ENCODE measurements at regions not wholly inside any gene's neighbourhood (a gene's known extent, or its start where the extent isn't known, plus 50 kb on each side); places are given as distances from the start of the nearest gene placed in this dataset.

GRCh38 chr7:113825832-113826231 is 93.0 kb downstream of the PPP1R3A start:
- Histone ChIP-seq H3K4me3 (no peak overlapping the region), H3K27ac (no peak overlapping the region), H3K9me3 (replicated peaks in 1 of 3) (no peaks in the 10 kb centered on the region), H3K36me3 (replicated peaks in 1 of 2) (no peaks in the 10 kb centered on the region), H3K4me1 (replicated peaks in 1 of 2) (no peaks in the 10 kb centered on the region), H3K27me3 (no peaks in the 10 kb centered on the region)
- TF ChIP-seq POLR2A (IDR thresholded peaks at IDR 0.05) (no peak), CTCF (IDR thresholded peaks at IDR 0.05) (no peak)
- 86 to 91% (median 89%) methylated on average over 1 of the region's 1 CpG for WGBS, 4 donors
- intact Hi-C loops (cut with DNase I), result no loop called here
- DNase-seq, result no peak

DNA sequence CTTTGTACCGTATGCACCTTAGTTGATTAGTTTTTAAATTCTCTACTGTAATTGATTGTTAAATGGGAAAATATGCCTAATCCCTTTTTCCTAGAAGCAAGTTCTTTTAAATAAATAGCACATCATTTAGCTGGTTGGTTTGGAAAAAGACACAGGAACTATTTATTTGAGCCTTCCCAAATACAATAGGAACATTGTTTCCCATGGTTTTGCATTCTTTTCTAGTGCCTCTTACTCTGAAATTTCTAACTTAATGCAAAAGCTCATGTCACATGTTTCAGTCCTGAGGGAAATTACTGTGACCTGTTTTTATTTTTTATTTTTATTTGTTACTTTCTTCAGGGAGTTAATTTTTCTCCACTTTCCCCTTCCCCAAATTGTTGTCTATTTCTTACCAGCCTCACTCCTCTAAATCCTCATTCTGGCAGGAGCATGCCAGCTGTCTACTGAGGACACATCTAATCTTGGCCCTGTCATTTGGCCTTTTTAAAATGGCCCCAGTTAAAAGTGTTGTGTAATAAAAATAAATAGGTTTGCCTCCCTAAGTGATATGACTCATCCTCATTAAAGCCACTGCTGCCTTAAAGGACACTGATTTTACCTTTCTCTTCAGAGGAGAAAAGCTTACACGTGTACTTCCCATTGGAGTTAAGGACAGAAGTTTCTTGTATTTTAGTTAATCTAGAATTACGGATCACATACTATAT is 94.5 kb downstream of the PPP1R3A start:
- no peaks in the 10 kb centered on the region for H3K27me3 ChIP-seq
- 56 to 81% (median 71%) methylated on average over 3 of the region's 3 CpGs for WGBS, 4 donors
- H3K4me3 ChIP-seq, result no peak overlapping the region
- intact Hi-C loops (cut with DNase I), result no loop called here
- H3K36me3 ChIP-seq (replicated peaks in 1 of 2), result no peaks in the 10 kb centered on the region
- DNase-seq, result no peak
- TF ChIP-seq CTCF (IDR thresholded peaks at IDR 0.05), result no peak
- TF ChIP-seq POLR2A (IDR thresholded peaks at IDR 0.05), result no peak
- H3K9me3 ChIP-seq (replicated peaks in 1 of 3), result no peaks in the 10 kb centered on the region
- no peak overlapping the region for H3K27ac ChIP-seq
- no peaks in the 10 kb centered on the region for H3K4me1 ChIP-seq (replicated peaks in 1 of 2)

- TF ChIP-seq POLR2A (IDR thresholded peaks at IDR 0.05) (no peak), CTCF (IDR thresholded peaks at IDR 0.05) (no peak)
- Histone ChIP-seq H3K4me3 (no peak overlapping the region), H3K36me3 (replicated peaks in 1 of 2) (no peaks in the 10 kb centered on the region), H3K9me3 (replicated peaks in 1 of 3) (no peaks in the 10 kb centered on the region), H3K4me1 (replicated peaks in 1 of 2) (no peaks in the 10 kb centered on the region), H3K27ac (no peak overlapping the region), H3K27me3 (no peaks in the 10 kb centered on the region)
- WGBS, 4 donors, result 56 to 71% (median 67%) methylated on average over 1 of the region's 1 CpG
- DNase-seq, result no peak
- intact Hi-C loops (cut with DNase I), result no loop called here
These were observed 99.3 kb downstream of the PPP1R3A start for GRCh38 chr7:113819474-113819873.

GRCh38 chr7:113816639-113817038 is 102.2 kb downstream of the PPP1R3A start:
- no peak for TF ChIP-seq POLR2A (IDR thresholded peaks at IDR 0.05)
- no peak for TF ChIP-seq CTCF (IDR thresholded peaks at IDR 0.05)
- no peak for DNase-seq
- intact Hi-C loops (cut with DNase I), result no loop called here
- Histone ChIP-seq H3K27me3 (no peaks in the 10 kb centered on the region), H3K27ac (no peak overlapping the region), H3K9me3 (replicated peaks in 1 of 3) (no peaks in the 10 kb centered on the region), H3K36me3 (replicated peaks in 1 of 2) (no peaks in the 10 kb centered on the region), H3K4me3 (no peak overlapping the region), H3K4me1 (replicated peaks in 1 of 2) (no peaks in the 10 kb centered on the region)
